ENCODE measurements at regions not wholly inside any gene's neighbourhood (a gene's known extent, or its start where the extent isn't known, plus 50 kb on each side); places are given as distances from the start of the nearest gene placed in this dataset.

- no peak for TF ChIP-seq POLR2A (IDR thresholded peaks at IDR 0.05; ENCODE audit: low read depth, low read length)
- TF ChIP-seq CTCF (IDR thresholded peaks at IDR 0.05; ENCODE audit: extremely low read depth in 1 of 2, insufficient read depth in 1 of 2, low read depth in 1 of 2, low read length in 2 of 2) = peak in 1 of 2 donors; percentile 20
- no peak for TF ChIP-seq MAX (IDR thresholded peaks at IDR 0.05; ENCODE audit: insufficient read depth, insufficient read length)
Measured at GRCh38 chr5:91641730-91642350, 258.7 kb upstream of the ARRDC3 start.

Data from endothelial cell of umbilical vein (primary cell).